Urinary bladder (tissue), 3 donors: ENCODE measurements at regions not wholly inside any gene's neighbourhood (a gene's known extent, or its start where the extent isn't known, plus 50 kb on each side); places are given as distances from the start of the nearest gene placed in this dataset.

Experiments
- DNase-seq: peaks from one replicate; pipeline ENCODE4 v3.0.0-alpha.2; 2015; ENCODE audit errors: extremely low spot score
- H3K27ac ChIP-seq: one replicate; pipeline ENCODE4 v1.5.1; 2013; ENCODE audit warnings: low read depth, mild to moderate bottlenecking, moderate library complexity
- H3K36me3 ChIP-seq: one replicate; pipeline ENCODE4 v1.6.1; 2013; ENCODE audit warnings: mild to moderate bottlenecking, moderate library complexity; ENCODE audit not compliant: insufficient read depth
- H3K4me1 ChIP-seq: one replicate; pipeline ENCODE4 v1.6.1; 2013; ENCODE audit warnings: mild to moderate bottlenecking, moderate library complexity; ENCODE audit not compliant: insufficient read depth
- H3K4me3 ChIP-seq: one replicate; pipeline ENCODE4 v1.5.1; 2013; ENCODE audit warnings: low read depth, low read length
- WGBS: extraction: QIAGEN DNeasy Blood & Tissue Kit; methylation state at CpG from one replicate; pipeline ENCODE4 v1.1.7; 2013; 5-methylcytosine and 5-hydroxymethylcytosine counted together
- donor health status: healthy with polysubstance abuse.
- donor health status: healthy.

- Histone ChIP-seq H3K4me3 (no peak overlapping the region), H3K4me1 (no peaks in the 10 kb centered on the region), H3K36me3 (no peaks in the 10 kb centered on the region), H3K27ac (no peak overlapping the region)
- DNase-seq = no peak
- WGBS = 92% methylated on average over 34 of the region's 34 CpGs
Measured at GRCh38 chr5:2205596-2206226, 323.0 kb upstream of the IRX4 start.

GRCh38 chr5:2205185-2205585 lies 322.5 kb upstream of the IRX4 start:
- 93% methylated on average over 14 of the region's 14 CpGs for WGBS
- Histone ChIP-seq H3K36me3 (no peaks in the 10 kb centered on the region), H3K27ac (no peak overlapping the region), H3K4me1 (no peaks in the 10 kb centered on the region), H3K4me3 (no peak overlapping the region)
- no peak for DNase-seq

GRCh38 chr5:2204366-2205184 lies 321.9 kb upstream of the IRX4 start:
- H3K4me3 ChIP-seq = no peak overlapping the region
- no peak overlapping the region for H3K27ac ChIP-seq
- no peaks in the 10 kb centered on the region for H3K36me3 ChIP-seq
- WGBS = 90% methylated on average over 21 of the region's 21 CpGs
- no peaks in the 10 kb centered on the region for H3K4me1 ChIP-seq
- DNase-seq = no peak

DNA sequence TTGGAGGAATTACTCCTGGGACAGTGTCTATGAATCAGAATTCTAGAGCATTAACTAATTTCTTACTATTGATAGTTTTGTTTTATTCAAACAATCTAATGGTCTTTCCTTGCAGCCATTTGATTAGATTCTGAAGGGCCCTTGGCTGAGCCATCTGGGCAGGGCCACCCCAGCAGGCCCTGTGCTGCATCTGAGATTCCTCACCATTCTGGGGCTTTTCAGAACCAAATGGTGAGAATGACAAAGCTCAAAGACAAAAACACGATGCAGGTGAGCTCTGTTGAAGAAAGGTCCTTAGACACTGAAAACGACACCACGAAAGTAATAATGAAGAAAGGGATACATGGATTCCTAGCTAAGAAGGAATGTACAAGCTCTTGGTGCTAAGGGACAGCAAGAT lies 321.0 kb upstream of the IRX4 start:
- no peaks in the 10 kb centered on the region for H3K36me3 ChIP-seq

DNA sequence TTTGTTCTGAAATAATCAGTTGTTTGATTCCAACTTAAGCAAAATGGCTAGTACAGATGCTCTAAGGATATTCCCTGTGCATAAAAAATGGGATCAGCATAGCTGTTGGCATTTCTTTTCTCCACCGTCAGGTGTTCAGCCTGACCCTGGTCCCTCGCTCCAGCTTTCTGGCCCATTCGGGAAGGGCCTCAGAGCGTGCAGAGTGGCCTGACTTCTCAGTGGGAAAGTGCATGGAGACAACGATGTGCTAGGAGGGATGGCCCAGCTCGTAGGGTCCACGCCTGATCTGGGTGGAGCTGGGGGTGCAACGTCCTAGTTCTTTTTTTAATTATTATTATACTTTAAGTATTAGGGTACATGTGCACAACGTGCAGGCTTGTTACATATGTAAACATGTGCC lies 319.1 kb upstream of the IRX4 start:
- Histone ChIP-seq H3K36me3 (no peaks in the 10 kb centered on the region), H3K27ac (no peak overlapping the region), H3K4me1 (no peaks in the 10 kb centered on the region), H3K4me3 (no peak overlapping the region)
- no peak for DNase-seq
- 85% methylated on average over 9 of the region's 9 CpGs for WGBS

More for the DNA sequence above, 321.0 kb upstream of the IRX4 start:
- no peak for DNase-seq
- Histone ChIP-seq H3K4me3 (no peak overlapping the region), H3K4me1 (no peaks in the 10 kb centered on the region), H3K27ac (no peak overlapping the region)
- 55% methylated on average over 3 of the region's 3 CpGs for WGBS

- H3K36me3 ChIP-seq = no peaks in the 10 kb centered on the region
- 69% methylated on average over 2 of the region's 2 CpGs for WGBS
- no peak for DNase-seq
- no peak overlapping the region for H3K27ac ChIP-seq
- H3K4me1 ChIP-seq = no peaks in the 10 kb centered on the region
- no peak overlapping the region for H3K4me3 ChIP-seq
Measured at GRCh38 chr5:2201421-2201820, 318.7 kb upstream of the IRX4 start.

GRCh38 chr5:2201011-2201410 lies 318.3 kb upstream of the IRX4 start:
- no peaks in the 10 kb centered on the region for H3K4me1 ChIP-seq
- DNase-seq = no peak
- no peak overlapping the region for H3K27ac ChIP-seq
- 74% methylated on average over 5 of the region's 5 CpGs for WGBS
- no peaks in the 10 kb centered on the region for H3K36me3 ChIP-seq
- no peak overlapping the region for H3K4me3 ChIP-seq

GRCh38 chr5:2200261-2200950 lies 317.7 kb upstream of the IRX4 start:
- WGBS = 68% methylated on average over 15 of the region's 15 CpGs
- DNase-seq = no peak
- H3K4me3 ChIP-seq = no peak overlapping the region

GRCh38 chr5:2199697-2200096 lies 317.0 kb upstream of the IRX4 start:
- no peaks in the 10 kb centered on the region for H3K4me1 ChIP-seq
- no peak overlapping the region for H3K27ac ChIP-seq
- DNase-seq = no peak

More at GRCh38 chr5:2200261-2200950, 317.7 kb upstream of the IRX4 start:
- Histone ChIP-seq H3K4me1 (no peaks in the 10 kb centered on the region), H3K36me3 (no peaks in the 10 kb centered on the region), H3K27ac (no peak overlapping the region)

DNA sequence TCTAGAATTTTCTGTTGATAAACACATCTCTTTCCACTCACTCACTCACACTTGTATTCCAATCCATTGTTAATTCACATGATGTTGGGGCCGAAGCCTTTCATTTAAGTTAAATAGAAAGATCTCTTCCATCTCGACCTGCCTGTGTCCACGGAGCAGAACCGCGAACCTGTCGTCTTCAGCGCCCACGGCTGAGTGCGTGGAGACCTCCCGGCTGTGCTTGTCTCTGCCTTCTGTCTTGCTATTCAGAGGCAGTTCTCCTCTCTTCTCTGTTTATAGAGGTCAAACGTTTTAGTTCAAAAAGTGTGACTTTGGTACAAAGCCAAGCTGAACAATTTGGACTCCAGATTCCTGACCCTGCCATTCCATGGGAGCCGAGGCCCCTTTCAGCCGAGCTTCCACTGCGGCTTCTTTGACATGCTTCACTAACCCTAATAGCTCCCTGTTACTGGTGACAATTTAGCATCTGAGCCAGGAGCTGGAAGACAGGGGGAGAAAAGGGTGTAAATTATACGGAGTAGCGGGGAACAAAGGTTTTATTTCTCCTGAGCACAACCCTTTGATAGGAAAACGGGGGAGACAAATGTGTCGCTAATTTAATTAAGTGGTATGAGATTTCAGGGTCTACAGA lies 314.4 kb upstream of the IRX4 start:
- DNase-seq = no peak
- WGBS = 38% methylated on average over 18 of the region's 18 CpGs
- H3K4me3 ChIP-seq = no peak overlapping the region

More at GRCh38 chr5:2199697-2200096, 317.0 kb upstream of the IRX4 start:
- WGBS = 81% methylated on average over 14 of the region's 14 CpGs
- H3K4me3 ChIP-seq = no peak overlapping the region
- H3K36me3 ChIP-seq = no peaks in the 10 kb centered on the region

DNA sequence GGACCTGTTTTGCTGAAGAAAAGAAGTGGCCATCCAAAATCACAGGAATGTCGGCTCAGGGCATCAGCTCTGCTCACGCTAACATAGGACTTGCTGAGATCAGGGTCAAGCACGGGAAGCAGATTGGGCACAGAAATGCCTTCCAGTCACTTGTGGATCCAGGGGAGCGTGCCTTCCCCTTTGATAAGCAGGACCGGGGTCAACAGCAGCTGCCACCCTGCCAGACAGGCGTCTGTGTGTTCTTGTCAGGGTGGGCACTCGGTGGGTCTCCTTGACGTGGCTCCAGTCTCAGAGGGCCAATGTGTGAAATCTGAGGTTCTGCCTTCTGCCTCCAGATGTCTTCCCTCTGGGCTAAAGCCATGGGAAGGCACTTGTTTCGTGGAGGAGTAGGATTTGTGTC lies 313.7 kb upstream of the IRX4 start:
- Histone ChIP-seq H3K4me1 (no peaks in the 10 kb centered on the region), H3K36me3 (no peaks in the 10 kb centered on the region), H3K4me3 (no peak overlapping the region), H3K27ac (no peak overlapping the region)
- 63% methylated on average over 9 of the region's 9 CpGs for WGBS
- DNase-seq = no peak

More for the DNA sequence above, 314.4 kb upstream of the IRX4 start:
- H3K27ac ChIP-seq = no peak overlapping the region
- H3K36me3 ChIP-seq = no peaks in the 10 kb centered on the region
- no peaks in the 10 kb centered on the region for H3K4me1 ChIP-seq

- H3K4me3 ChIP-seq = no peak overlapping the region
- H3K27ac ChIP-seq = no peak overlapping the region
- WGBS = 82% methylated on average over 2 of the region's 2 CpGs
- H3K36me3 ChIP-seq = no peaks in the 10 kb centered on the region
- no peaks in the 10 kb centered on the region for H3K4me1 ChIP-seq
- DNase-seq = no peak
Measured at GRCh38 chr5:2194949-2195348, 312.2 kb upstream of the IRX4 start.

DNA sequence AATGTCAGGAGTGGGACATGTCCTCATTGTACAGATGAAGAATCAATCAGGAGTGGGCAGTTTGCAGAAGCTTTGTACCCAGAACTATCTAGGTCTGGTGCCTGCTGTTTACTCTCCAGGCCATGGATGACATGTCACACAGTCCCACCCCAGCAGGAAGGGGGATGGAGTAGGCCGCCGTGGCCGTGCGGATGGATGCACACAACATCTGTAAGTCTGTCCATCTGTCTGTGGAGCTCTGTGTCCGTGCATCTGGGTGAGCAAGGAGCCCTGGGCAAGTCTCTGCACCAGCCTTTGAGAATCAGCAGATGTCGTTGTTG lies 311.5 kb upstream of the IRX4 start:
- Histone ChIP-seq H3K36me3 (no peaks in the 10 kb centered on the region), H3K4me1 (no peaks in the 10 kb centered on the region), H3K27ac (no peak overlapping the region), H3K4me3 (no peak overlapping the region)
- 90% methylated on average over 6 of the region's 6 CpGs for WGBS
- no peak for DNase-seq
